22Rv1 (cell line): ENCODE measurements at regions not wholly inside any gene's neighbourhood (a gene's known extent, or its start where the extent isn't known, plus 50 kb on each side); places are given as distances from the start of the nearest gene placed in this dataset.

Source experiments
- CTCF ChIP-seq: fragments of 450-650 bp; IDR thresholded peaks from 2 replicates; pipeline ENCODE4 v1.5.1; 2017; ENCODE audit warnings: mild to moderate bottlenecking
- ZFX ChIP-seq: fragments of 450-650 bp; IDR thresholded peaks from 2 replicates; pipeline ENCODE4 v1.6.1; 2017; ENCODE audit warnings: antibody characterized with exemption, borderline replicate concordance

GRCh38 chr7:110186334-110186733 is 904.6 kb upstream of the LRRN3 start:
- TF ChIP-seq CTCF (no peak), ZFX (no peak)
